C4-2B (cell line): ENCODE measurements at regions not wholly inside any gene's neighbourhood (a gene's known extent, or its start where the extent isn't known, plus 50 kb on each side); places are given as distances from the start of the nearest gene placed in this dataset.
"Not testable (repeated sequence)": the region's sequence is repeated elsewhere in the genome, so short reads cannot be mapped to it uniquely, and the experiment has no call there.

Experiments
- CTCF ChIP-seq: fragments of 450-650 bp; conservative IDR thresholded peaks from 2 replicates; pipeline ENCODE4 v1.5.1; 2017; ENCODE audit warnings: mild to moderate bottlenecking
- ZFX ChIP-seq: fragments of 450-650 bp; IDR thresholded peaks from 2 replicates; pipeline ENCODE4 v1.6.1; 2017

GRCh38 chr10:38267555-38267954, 173.4 kb downstream of the ZNF37A start:
- TF ChIP-seq CTCF, ZFX: not testable (repeated sequence)
